ENCODE measurements at regions not wholly inside any gene's neighbourhood (a gene's known extent, or its start where the extent isn't known, plus 50 kb on each side); places are given as distances from the start of the nearest gene placed in this dataset.

GRCh38 chr6:19558934-19559333, 278.2 kb upstream of the ID4 start:
- Histone ChIP-seq H3K36me3 (ENCODE audit: insufficient read depth, low read length) (no peaks in the 10 kb centered on the region), H3K9me3 (ENCODE audit: low read length) (no peaks in the 10 kb centered on the region), H3K4me3 (ENCODE audit: low read depth, low read length, poor library complexity, severe bottlenecking) (no peak overlapping the region), H4K20me1 (ENCODE audit: insufficient read depth, low read length) (no peaks in the 10 kb centered on the region), H3K27ac (ENCODE audit: low read depth, low read length, poor library complexity, severe bottlenecking) (no peak overlapping the region), H3K4me1 (ENCODE audit: insufficient read depth, low read length, severe bottlenecking) (peaks cover 4% of the 10 kb centered on the region), H3K9me2 (ENCODE audit: low read depth, low read length) (no peaks in the 10 kb centered on the region), H3F3A (ENCODE audit: insufficient read depth, low read length) (no peaks in the 10 kb centered on the region), H3K9ac (ENCODE audit: low read length) (no peak overlapping the region), H3K4me2 (ENCODE audit: low read length) (no peak overlapping the region), H2AFZ (ENCODE audit: low read length) (no peak overlapping the region), H3K79me2 (ENCODE audit: insufficient read depth, low read length) (no peaks in the 10 kb centered on the region), H3K27me3 (ENCODE audit: insufficient read depth, low read length) (no peaks in the 10 kb centered on the region)
- no peak for TF ChIP-seq EZH2 (IDR thresholded peaks at IDR 0.05; ENCODE audit: borderline replicate concordance, low read length)
- no peak for TF ChIP-seq CTCF (IDR thresholded peaks at IDR 0.05; ENCODE audit: low read length)

DNA sequence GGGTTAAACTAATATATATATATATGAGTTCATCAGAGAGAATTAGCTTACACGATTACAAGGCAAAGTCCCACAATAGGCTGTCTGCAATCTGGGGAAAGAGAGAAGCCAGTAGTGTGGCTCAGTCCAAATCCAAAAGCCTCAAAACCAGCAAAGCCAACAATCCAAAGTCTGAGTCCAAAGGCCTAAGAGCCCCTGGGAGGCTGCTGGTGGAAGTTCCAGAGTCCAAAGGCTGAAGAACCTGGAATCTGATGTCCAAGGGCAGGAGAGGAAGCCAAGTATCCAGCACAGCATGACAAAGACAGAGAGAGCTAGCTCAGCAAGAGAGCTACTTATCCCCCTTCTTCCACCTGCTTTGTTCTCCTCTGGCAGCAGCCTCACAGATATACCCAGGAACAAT, 274.7 kb upstream of the ID4 start:
- no peaks in the 10 kb centered on the region for H3K27me3 ChIP-seq (ENCODE audit: insufficient read depth, low read length)
- H3F3A ChIP-seq (ENCODE audit: insufficient read depth, low read length), result no peaks in the 10 kb centered on the region
- peaks cover 4% of the 10 kb centered on the region for H3K4me1 ChIP-seq (ENCODE audit: insufficient read depth, low read length, severe bottlenecking)
- H3K9me3 ChIP-seq (ENCODE audit: low read length), result no peaks in the 10 kb centered on the region
- no peak overlapping the region for H3K27ac ChIP-seq (ENCODE audit: low read depth, low read length, poor library complexity, severe bottlenecking)
- TF ChIP-seq EZH2 (IDR thresholded peaks at IDR 0.05; ENCODE audit: borderline replicate concordance, low read length) (no peak), CTCF (IDR thresholded peaks at IDR 0.05; ENCODE audit: low read length) (no peak)
- H3K9me2 ChIP-seq (ENCODE audit: low read depth, low read length), result no peaks in the 10 kb centered on the region
- no peak overlapping the region for H3K9ac ChIP-seq (ENCODE audit: low read length)
- no peak overlapping the region for H3K4me2 ChIP-seq (ENCODE audit: low read length)
- no peaks in the 10 kb centered on the region for H3K36me3 ChIP-seq (ENCODE audit: insufficient read depth, low read length)
- no peak overlapping the region for H3K4me3 ChIP-seq (ENCODE audit: low read depth, low read length, poor library complexity, severe bottlenecking)
- no peak overlapping the region for H2AFZ ChIP-seq (ENCODE audit: low read length)
- no peaks in the 10 kb centered on the region for H3K79me2 ChIP-seq (ENCODE audit: insufficient read depth, low read length)
- no peaks in the 10 kb centered on the region for H4K20me1 ChIP-seq (ENCODE audit: insufficient read depth, low read length)

- no peaks in the 10 kb centered on the region for H3K9me3 ChIP-seq (ENCODE audit: low read length)
- H3K4me3 ChIP-seq (ENCODE audit: low read depth, low read length, poor library complexity, severe bottlenecking), result no peak overlapping the region
- no peak overlapping the region for H3K4me2 ChIP-seq (ENCODE audit: low read length)
- H3K27ac ChIP-seq (ENCODE audit: low read depth, low read length, poor library complexity, severe bottlenecking), result no peak overlapping the region
- H4K20me1 ChIP-seq (ENCODE audit: insufficient read depth, low read length), result no peaks in the 10 kb centered on the region
- H3K9ac ChIP-seq (ENCODE audit: low read length), result no peak overlapping the region
- no peaks in the 10 kb centered on the region for H3K36me3 ChIP-seq (ENCODE audit: insufficient read depth, low read length)
- TF ChIP-seq CTCF (IDR thresholded peaks at IDR 0.05; ENCODE audit: low read length) (no peak), EZH2 (IDR thresholded peaks at IDR 0.05; ENCODE audit: borderline replicate concordance, low read length) (no peak)
- no peaks in the 10 kb centered on the region for H3F3A ChIP-seq (ENCODE audit: insufficient read depth, low read length)
- H3K4me1 ChIP-seq (ENCODE audit: insufficient read depth, low read length, severe bottlenecking), result no peaks in the 10 kb centered on the region
- H3K9me2 ChIP-seq (ENCODE audit: low read depth, low read length), result no peaks in the 10 kb centered on the region
- no peaks in the 10 kb centered on the region for H3K27me3 ChIP-seq (ENCODE audit: insufficient read depth, low read length)
- H2AFZ ChIP-seq (ENCODE audit: low read length), result no peak overlapping the region
- no peaks in the 10 kb centered on the region for H3K79me2 ChIP-seq (ENCODE audit: insufficient read depth, low read length)
These were observed 267.6 kb upstream of the ID4 start for GRCh38 chr6:19569563-19569962.

All from OCI-LY1 (cell line).